GM21526 (cell line): ENCODE measurements at regions not wholly inside any gene's neighbourhood (a gene's known extent, or its start where the extent isn't known, plus 50 kb on each side); places are given as distances from the start of the nearest gene placed in this dataset.
"Not testable (repeated sequence)": the region's sequence is repeated elsewhere in the genome, so short reads cannot be mapped to it uniquely, and the experiment has no call there.

Experiments
- ATAC-seq: cut with Tn5 transposase; IDR thresholded peaks from one replicate; pipeline ENCODE4 v1.9.1; 2021; ENCODE audit warnings: moderate library complexity; ENCODE audit not compliant: unreplicated experiment, low FRiP score

- no peak for ATAC-seq
Observed at GRCh38 chr18:34280000-34280399, 55.3 kb upstream of the NOL4 start.

- ATAC-seq = no peak
Observed at GRCh38 chr18:34280653-34281052, 55.9 kb upstream of the NOL4 start.

- no peak for ATAC-seq
Observed at GRCh38 chr18:34281290-34281689, 56.6 kb upstream of the NOL4 start.

- ATAC-seq = no peak
Observed at GRCh38 chr18:34281722-34282121, 57.0 kb upstream of the NOL4 start.

- no peak for ATAC-seq
Observed at GRCh38 chr18:34283506-34283905, 58.8 kb upstream of the NOL4 start.

- ATAC-seq = no peak
Observed at GRCh38 chr18:34287825-34288224, 63.1 kb upstream of the NOL4 start.

GRCh38 chr18:34292594-34292993 is 67.9 kb upstream of the NOL4 start:
- no peak for ATAC-seq

GRCh38 chr18:34297287-34297686 is 72.6 kb upstream of the NOL4 start:
- ATAC-seq = no peak

GRCh38 chr18:34299828-34300227 is 75.1 kb upstream of the NOL4 start:
- no peak for ATAC-seq

GRCh38 chr18:34311468-34311867 is 86.8 kb upstream of the NOL4 start:
- no peak for ATAC-seq

- ATAC-seq = no peak
Observed at GRCh38 chr18:34314847-34315246, 90.1 kb upstream of the NOL4 start.

GRCh38 chr18:34315591-34316352 is 91.1 kb upstream of the NOL4 start:
- no peak for ATAC-seq

- ATAC-seq = no peak
Observed at GRCh38 chr18:34320267-34320666, 95.6 kb upstream of the NOL4 start.

GRCh38 chr18:34321066-34321465 is 96.4 kb upstream of the NOL4 start:
- ATAC-seq = peak; percentile 73

- ATAC-seq = peak; percentile 57
Observed at GRCh38 chr18:34322365-34323289, 97.9 kb upstream of the NOL4 start.

- ATAC-seq = no peak
Observed at GRCh38 chr18:34329840-34330239, 105.1 kb upstream of the NOL4 start.

- ATAC-seq = no peak
Observed at GRCh38 chr18:34330308-34330707, 105.6 kb upstream of the NOL4 start.

- not testable (repeated sequence) for ATAC-seq
Observed at GRCh38 chr18:34330907-34331306, 106.2 kb upstream of the NOL4 start.

GRCh38 chr18:34331343-34331742 is 106.6 kb upstream of the NOL4 start:
- not testable (repeated sequence) for ATAC-seq

GRCh38 chr18:34339155-34339554 is 114.4 kb upstream of the NOL4 start:
- ATAC-seq = no peak

GRCh38 chr18:34342960-34343359 is 118.2 kb upstream of the NOL4 start:
- ATAC-seq = no peak

GRCh38 chr18:34345738-34346137 is 121.0 kb upstream of the NOL4 start:
- ATAC-seq = no peak
